ENCODE measurements at regions not wholly inside any gene's neighbourhood (a gene's known extent, or its start where the extent isn't known, plus 50 kb on each side); places are given as distances from the start of the nearest gene placed in this dataset.

DNA sequence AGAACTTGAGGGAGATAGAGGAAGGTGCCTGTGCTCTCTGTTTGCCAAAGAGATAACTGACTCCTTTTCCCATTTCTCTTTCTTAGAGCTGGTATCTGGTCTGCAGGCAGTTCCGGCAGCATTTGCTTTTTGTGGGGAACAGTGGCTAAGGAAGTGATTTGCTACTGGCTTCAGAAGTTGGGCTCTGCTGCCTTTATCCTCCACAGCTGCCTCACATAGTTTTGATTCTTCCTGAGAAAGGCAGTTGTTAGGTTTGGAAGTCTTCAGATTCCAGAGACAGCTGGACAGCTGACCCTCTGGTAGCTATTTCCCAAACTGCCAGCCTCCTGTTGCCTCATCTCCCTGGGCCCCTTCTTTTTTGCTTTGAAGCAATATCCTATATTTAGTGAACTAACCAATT, 62.6 kb upstream of the MACF1 start:
- DNase-seq: no peak

GRCh38 chr1:39142401-39143060, 62.0 kb upstream of the MACF1 start:
- no peak for DNase-seq

- no peak for DNase-seq
Measured at GRCh38 chr1:39144924-39145323, 59.6 kb upstream of the MACF1 start.

GRCh38 chr1:39145331-39145965, 59.0 kb upstream of the MACF1 start:
- DNase-seq: no peak

- no peak for DNase-seq
Measured at GRCh38 chr1:39146681-39147080, 57.8 kb upstream of the MACF1 start.

DNA sequence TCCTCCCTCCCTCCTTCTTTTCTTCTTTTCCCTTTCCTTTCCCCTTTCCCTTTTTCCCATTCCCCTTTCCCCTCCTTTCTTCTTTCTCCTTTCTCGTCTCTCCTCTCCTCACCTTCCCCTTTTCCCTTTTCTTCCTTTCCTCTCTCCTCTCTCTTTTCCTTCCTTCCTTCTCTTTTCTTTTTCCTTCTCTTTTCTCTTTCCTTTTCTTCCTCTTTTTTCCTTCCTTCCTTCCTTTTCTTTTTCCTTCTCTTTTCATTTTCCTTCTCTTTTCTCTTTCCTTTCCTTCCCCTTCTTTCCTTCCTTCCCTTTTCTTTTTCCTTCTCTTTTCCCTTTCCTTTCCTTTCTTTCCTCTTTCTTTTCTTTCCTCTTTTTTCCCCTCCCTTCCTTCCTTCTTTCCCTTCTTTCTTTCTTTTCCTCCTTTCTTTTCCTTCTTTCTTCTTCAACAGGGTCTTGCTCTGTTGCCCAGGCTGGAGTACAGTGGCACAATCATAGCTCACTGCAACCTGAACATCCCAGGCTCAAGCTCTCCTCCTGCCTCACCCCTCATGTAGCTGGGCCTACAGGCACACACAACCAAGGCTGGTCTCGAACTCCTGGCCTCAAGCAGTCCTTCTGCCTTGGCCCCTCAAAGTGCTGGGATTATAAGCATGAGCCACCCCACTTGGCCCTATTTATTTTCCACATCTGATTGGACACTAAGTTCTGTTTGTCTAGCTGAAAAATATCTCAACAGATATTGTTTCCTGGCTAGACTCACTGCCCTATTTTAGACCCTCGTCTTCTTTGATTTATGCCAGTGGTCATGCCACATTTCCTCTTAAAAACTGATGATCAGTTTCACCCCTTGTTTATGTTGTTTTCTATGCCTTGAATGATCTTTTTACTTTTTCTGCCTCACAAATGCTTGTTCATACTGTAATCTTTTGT, 57.1 kb upstream of the MACF1 start:
- DNase-seq: no peak

- DNase-seq: no peak
Measured at GRCh38 chr1:39148942-39149341, 55.6 kb upstream of the MACF1 start.

GRCh38 chr1:39149509-39149908, 55.0 kb upstream of the MACF1 start:
- no peak for DNase-seq

GRCh38 chr1:39150779-39151178, 53.7 kb upstream of the MACF1 start:
- DNase-seq: no peak

DNA sequence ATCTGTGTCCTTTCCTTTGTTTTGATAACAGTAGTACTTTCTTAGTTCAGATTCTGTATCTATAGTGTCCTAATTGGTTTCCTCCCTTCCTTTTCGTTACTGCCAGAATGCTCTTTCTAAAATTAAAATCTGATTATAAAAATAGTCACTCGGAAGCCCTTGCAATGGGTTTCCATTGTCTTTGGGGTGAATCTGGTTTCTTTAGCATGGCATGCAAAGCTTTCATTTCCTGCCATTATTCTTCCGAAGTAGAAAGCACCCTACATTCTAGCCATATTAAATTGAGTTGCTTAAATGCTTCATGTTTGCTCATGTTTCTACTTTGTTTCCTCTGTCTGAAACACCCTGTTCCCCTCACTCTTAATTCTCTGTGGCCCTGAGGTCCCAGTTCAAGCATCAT, 53.2 kb upstream of the MACF1 start:
- DNase-seq: no peak

- DNase-seq: no peak
Measured at GRCh38 chr1:39152923-39153322, 51.6 kb upstream of the MACF1 start.

- no peak for DNase-seq
Measured at GRCh38 chr1:39153684-39154083, 50.8 kb upstream of the MACF1 start.

- no peak for DNase-seq
Measured at GRCh38 chr1:39154553-39155421, 49.7 kb upstream of the MACF1 start.

Measured in cerebellar nuclear complex (tissue), 1 donor.